CD4-positive, alpha-beta T cell (primary cell): ENCODE measurements at regions not wholly inside any gene's neighbourhood (a gene's known extent, or its start where the extent isn't known, plus 50 kb on each side); places are given as distances from the start of the nearest gene placed in this dataset.

ENCODE experiments used
- ATAC-seq: fragments of 200-7000 bp; cut with Tn5 transposase; one replicate; pipeline ENCODE4 v1.10.0; 2022; ENCODE audit warnings: mild to moderate bottlenecking; ENCODE audit not compliant: poor library complexity
- CTCF ChIA-PET: fragments of 350-600 bp; sonication (Branson Sonifier 250); formaldehyde crosslinking; loops from one replicate; lab custom pipeline; 2021; ENCODE audit warnings: antibody characterized with exemption, inconsistent platforms; lab: Charles Lee
- POLR2A ChIA-PET: fragments of 350-600 bp; sonication (Branson Sonifier 250); formaldehyde crosslinking; loops from one replicate; lab custom pipeline; 2021; ENCODE audit warnings: antibody characterized with exemption, inconsistent platforms; lab: Charles Lee
- DNase-seq, 14 experiments: peaks; one replicate each; pipeline ENCODE4 v3.0.0-alpha.2; 2013 to 2020; ENCODE audit warnings: mixed read lengths in 2 of 14
- H3K27ac ChIP-seq, 2 donors: one replicate each; pipeline versions ENCODE4 v1.5.1 to v1.7.0; 2013; ENCODE audit warnings: low read length in 2 of 2, low read depth in 1 of 2, mild to moderate bottlenecking in 1 of 2
- H3K27me3 ChIP-seq, 2 experiments: 1 replicate in 1 of 2; 2 replicates in 1 of 2; pipeline versions ENCODE4 v1.6.1 to v1.7.0; 2013; ENCODE audit warnings: low read length in 2 of 2, control low read depth in 1 of 2, mild to moderate bottlenecking in 1 of 2, moderate library complexity in 1 of 2; ENCODE audit not compliant: insufficient read depth in 2 of 2, control insufficient read depth in 1 of 2
- H3K36me3 ChIP-seq: one replicate; pipeline ENCODE4 v1.6.1; 2013; ENCODE audit warnings: low read length, control low read depth; ENCODE audit not compliant: insufficient read depth
- H3K4me1 ChIP-seq: one replicate; pipeline ENCODE4 v1.6.1; 2013; ENCODE audit warnings: low read length, control low read depth; ENCODE audit not compliant: insufficient read depth
- H3K4me3 ChIP-seq: one replicate; pipeline ENCODE4 v1.5.1; 2013; ENCODE audit warnings: mild to moderate bottlenecking, low read length, moderate library complexity
- H3K9me3 ChIP-seq, 2 experiments: 1 replicate in 1 of 2; 2 replicates in 1 of 2; pipeline versions ENCODE4 v1.6.1 to v1.7.0; 2013; ENCODE audit warnings: low read length in 2 of 2, mild to moderate bottlenecking in 2 of 2, control low read depth in 1 of 2, moderate library complexity in 1 of 2; ENCODE audit not compliant: control insufficient read depth in 1 of 2, insufficient read depth in 1 of 2
- H3K27ac Mint-ChIP-seq: one replicate; pipeline ENCODE4 v1.8.0; 2020; ENCODE audit warnings: mixed read lengths
- H3K27me3 Mint-ChIP-seq: one replicate; pipeline ENCODE4 v1.8.0; 2021; ENCODE audit warnings: mixed read lengths
- H3K36me3 Mint-ChIP-seq: one replicate; pipeline ENCODE4 v1.8.0; 2021; ENCODE audit warnings: low read depth, mixed read lengths
- H3K4me1 Mint-ChIP-seq: one replicate; pipeline ENCODE4 v1.8.0; 2021; ENCODE audit warnings: low read depth, mixed read lengths
- H3K4me3 Mint-ChIP-seq: one replicate; pipeline ENCODE4 v1.8.0; 2020; ENCODE audit warnings: mild to moderate bottlenecking, mixed read lengths
- H3K9me3 Mint-ChIP-seq: one replicate; pipeline ENCODE4 v1.8.0; 2020; ENCODE audit warnings: mixed read lengths
- CTCF ChIP-seq: fragments of 200-600 bp; IDR thresholded peaks from one replicate; pipeline ENCODE4 v1.8.0; 2022; ENCODE audit warnings: antibody characterized with exemption, mild to moderate bottlenecking
- intact Hi-C, 2 experiments: fragments of 100-400 bp; cut with DNase I in 1 of 2; cut with micrococcal nuclease in 1 of 2; formaldehyde crosslinking; loops; one replicate each; pipeline versions ENCODE4 v1.15.1 to v1.9.0; 2023 to 2025; cut with DNase I, micrococcal nuclease

- DNase-seq: no peak
- ChIA-PET POLR2A (no interaction called here), CTCF (no interaction called here)
- Mint-ChIP-seq H3K4me3 (no peak overlapping the region), H3K4me1 (no peaks in the 10 kb centered on the region), H3K27me3 (no peaks in the 10 kb centered on the region), H3K9me3 (peaks cover 15% of the 10 kb centered on the region), H3K27ac (no peak overlapping the region), H3K36me3 (no peaks in the 10 kb centered on the region)
- no peak for TF ChIP-seq CTCF
- H3K36me3 ChIP-seq: no peaks in the 10 kb centered on the region
- no peak overlapping the region for H3K27ac ChIP-seq
- H3K27me3 ChIP-seq: no peaks in the 10 kb centered on the region
- no peaks in the 10 kb centered on the region for H3K4me1 ChIP-seq
- H3K9me3 ChIP-seq: peaks cover 3 to 8% of the 10 kb centered on the region in 2 experiments
- no peak overlapping the region for H3K4me3 ChIP-seq
- ATAC-seq: no peak
- intact Hi-C loops: no loop called here
These were observed 987.1 kb upstream of the CADM2 start for GRCh38 chr3:83971666-83972065.

- ATAC-seq: no peak
- H3K9me3 ChIP-seq: peaks cover 0 to under 1% of the 10 kb centered on the region in 2 experiments
- H3K4me1 ChIP-seq: no peaks in the 10 kb centered on the region
- ChIA-PET POLR2A (no interaction called here), CTCF (no interaction called here)
- H3K36me3 ChIP-seq: no peaks in the 10 kb centered on the region
- no peaks in the 10 kb centered on the region for H3K27me3 ChIP-seq
- H3K4me3 ChIP-seq: no peak overlapping the region
- Mint-ChIP-seq H3K4me1 (no peaks in the 10 kb centered on the region), H3K36me3 (no peaks in the 10 kb centered on the region), H3K9me3 (peaks cover 23% of the 10 kb centered on the region), H3K4me3 (no peak overlapping the region), H3K27me3 (no peaks in the 10 kb centered on the region), H3K27ac (no peak overlapping the region)
- no peak for DNase-seq
- TF ChIP-seq CTCF: no peak
- intact Hi-C loops: no loop called here
- H3K27ac ChIP-seq: no peak overlapping the region
These were observed 950.2 kb upstream of the CADM2 start for GRCh38 chr3:84008623-84009022.

DNA sequence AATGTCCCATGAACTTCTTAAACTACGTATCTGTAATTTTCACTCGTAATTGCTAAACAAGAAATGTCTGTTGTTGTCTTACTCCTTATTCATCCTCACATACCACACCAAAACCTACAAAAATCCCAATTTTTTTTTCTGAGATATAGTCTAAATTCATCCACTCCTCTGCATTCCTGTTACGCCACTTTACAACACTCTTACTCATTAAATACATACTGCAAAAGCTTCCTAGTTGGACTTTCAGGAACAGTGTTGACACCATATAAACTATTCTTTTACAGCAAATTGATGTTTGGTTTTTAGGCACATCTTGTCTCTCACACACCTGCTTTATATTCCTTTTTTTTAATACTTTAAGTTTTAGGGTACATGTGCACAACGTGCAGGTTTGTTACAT is 934.9 kb upstream of the CADM2 start:
- no peak overlapping the region for H3K4me3 ChIP-seq
- intact Hi-C loops: no loop called here
- no peak for TF ChIP-seq CTCF
- ATAC-seq (no peak), DNase-seq (no peak)
- H3K27ac Mint-ChIP-seq: no peak overlapping the region
- H3K4me1 ChIP-seq: no peaks in the 10 kb centered on the region
- H3K27ac ChIP-seq: no peak overlapping the region
- no peak overlapping the region for H3K4me3 Mint-ChIP-seq
- H3K36me3 ChIP-seq: no peaks in the 10 kb centered on the region
- no peaks in the 10 kb centered on the region for H3K9me3 ChIP-seq
- ChIA-PET POLR2A (no interaction called here), CTCF (no interaction called here)
- H3K36me3 Mint-ChIP-seq: no peaks in the 10 kb centered on the region
- no peaks in the 10 kb centered on the region for H3K4me1 Mint-ChIP-seq
- peaks cover 21% of the 10 kb centered on the region for H3K9me3 Mint-ChIP-seq
- H3K27me3 ChIP-seq: no peaks in the 10 kb centered on the region
- H3K27me3 Mint-ChIP-seq: no peaks in the 10 kb centered on the region
